ENCODE measurements at regions not wholly inside any gene's neighbourhood (a gene's known extent, or its start where the extent isn't known, plus 50 kb on each side); places are given as distances from the start of the nearest gene placed in this dataset.

DNA sequence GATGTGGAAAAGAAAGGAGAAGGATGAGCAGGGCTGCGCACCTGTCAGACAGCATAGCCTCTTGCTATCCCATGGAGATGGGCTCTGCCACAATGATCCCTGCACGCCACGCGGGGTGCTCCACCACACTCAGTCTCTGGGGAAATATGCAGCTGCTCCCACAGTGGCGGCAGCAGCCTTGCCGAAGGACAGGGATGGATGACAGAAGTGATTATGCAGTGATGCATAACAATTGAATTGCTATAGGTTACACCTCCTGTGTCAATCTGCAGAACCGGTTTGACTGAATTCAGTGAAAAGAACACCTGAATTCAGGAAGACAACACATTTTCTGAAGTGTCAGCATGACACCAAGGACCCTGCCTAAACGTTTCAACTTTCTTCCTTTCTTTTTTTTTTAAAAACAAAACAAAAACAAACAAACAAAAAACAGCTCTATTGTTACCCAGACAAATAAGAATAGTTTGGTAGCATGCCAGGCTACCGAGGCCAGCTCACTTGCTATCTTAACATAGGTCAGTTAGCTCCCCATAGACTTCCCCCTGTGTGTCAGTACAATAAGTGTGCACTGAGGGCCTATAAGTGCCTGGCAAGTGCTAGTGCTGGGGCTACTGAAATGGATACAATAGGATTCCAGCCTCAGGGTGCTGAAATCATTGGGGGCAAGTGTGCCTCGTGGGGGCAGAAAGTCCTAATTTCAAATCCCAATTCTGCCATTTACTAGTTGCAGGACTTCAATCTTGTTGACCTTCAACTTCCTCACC, 127.6 kb upstream of the LMO4 start:
- no peak for TF ChIP-seq ZNF274 (IDR thresholded peaks at IDR 0.05; ENCODE audit: low read depth, low read length)
- TF ChIP-seq YY1 (IDR thresholded peaks at IDR 0.05; ENCODE audit: insufficient read depth, insufficient read length), result no peak

Measured in NT2/D1 (cell line).